ENCODE measurements at regions not wholly inside any gene's neighbourhood (a gene's known extent, or its start where the extent isn't known, plus 50 kb on each side); places are given as distances from the start of the nearest gene placed in this dataset.

DNA sequence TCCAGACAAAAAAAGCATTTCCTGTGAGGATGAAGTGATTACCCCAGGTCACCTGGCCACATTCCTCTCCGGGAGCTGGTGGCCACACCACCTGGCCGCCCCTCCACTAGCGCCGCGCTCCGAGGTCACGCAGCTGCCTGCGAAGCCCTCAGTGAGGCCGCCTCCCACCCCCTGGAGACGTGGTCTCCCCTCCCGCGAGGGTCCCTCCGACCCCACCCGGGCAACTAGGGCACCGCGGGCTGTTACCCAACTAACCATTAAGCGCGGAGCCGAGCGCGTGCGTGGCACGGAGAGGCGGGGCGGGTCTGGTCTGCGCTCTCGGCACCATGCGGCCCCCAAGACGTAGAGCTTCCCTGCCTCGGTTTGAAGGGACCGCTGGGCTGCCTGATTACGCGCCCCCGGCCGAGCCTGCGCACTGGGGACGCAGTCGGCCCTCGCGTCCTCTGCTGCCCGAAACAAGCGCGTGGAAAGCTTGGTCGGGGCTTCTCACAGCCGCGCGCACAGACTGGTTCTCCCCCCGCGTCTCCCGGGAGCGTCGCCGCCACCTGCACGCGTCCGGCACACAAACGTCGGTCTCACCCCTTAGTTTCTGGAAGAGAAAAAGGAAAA is 106.5 kb downstream of the SLC16A1 start:
- TF ChIP-seq, protein P1, sequence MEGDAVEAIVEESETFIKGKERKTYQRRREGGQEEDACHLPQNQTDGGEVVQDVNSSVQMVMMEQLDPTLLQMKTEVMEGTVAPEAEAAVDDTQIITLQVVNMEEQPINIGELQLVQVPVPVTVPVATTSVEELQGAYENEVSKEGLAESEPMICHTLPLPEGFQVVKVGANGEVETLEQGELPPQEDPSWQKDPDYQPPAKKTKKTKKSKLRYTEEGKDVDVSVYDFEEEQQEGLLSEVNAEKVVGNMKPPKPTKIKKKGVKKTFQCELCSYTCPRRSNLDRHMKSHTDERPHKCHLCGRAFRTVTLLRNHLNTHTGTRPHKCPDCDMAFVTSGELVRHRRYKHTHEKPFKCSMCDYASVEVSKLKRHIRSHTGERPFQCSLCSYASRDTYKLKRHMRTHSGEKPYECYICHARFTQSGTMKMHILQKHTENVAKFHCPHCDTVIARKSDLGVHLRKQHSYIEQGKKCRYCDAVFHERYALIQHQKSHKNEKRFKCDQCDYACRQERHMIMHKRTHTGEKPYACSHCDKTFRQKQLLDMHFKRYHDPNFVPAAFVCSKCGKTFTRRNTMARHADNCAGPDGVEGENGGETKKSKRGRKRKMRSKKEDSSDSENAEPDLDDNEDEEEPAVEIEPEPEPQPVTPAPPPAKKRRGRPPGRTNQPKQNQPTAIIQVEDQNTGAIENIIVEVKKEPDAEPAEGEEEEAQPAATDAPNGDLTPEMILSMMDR (conservative IDR thresholded peaks at IDR 0.05; ENCODE audit: low read length) = no peak
- no peak for TF ChIP-seq EZH2phosphoT487 (IDR thresholded peaks at IDR 0.05; ENCODE audit: borderline replicate concordance, low read depth, low read length)
